Iris pigment epithelial cell (primary cell): ENCODE measurements at regions not wholly inside any gene's neighbourhood (a gene's known extent, or its start where the extent isn't known, plus 50 kb on each side); places are given as distances from the start of the nearest gene placed in this dataset.
"Not testable (repeated sequence)": the region's sequence is repeated elsewhere in the genome, so short reads cannot be mapped to it uniquely, and the experiment has no call there.

Source experiments
- DNase-seq: peaks from one replicate; pipeline ENCODE4 v3.0.0-alpha.2; 2011; ENCODE audit warnings: low read depth

- no peak for DNase-seq
Observed at GRCh38 chr14:34062353-34062973, 111.6 kb upstream of the EGLN3 start.

GRCh38 chr14:34060651-34060999 lies 109.8 kb upstream of the EGLN3 start:
- no peak for DNase-seq

DNA sequence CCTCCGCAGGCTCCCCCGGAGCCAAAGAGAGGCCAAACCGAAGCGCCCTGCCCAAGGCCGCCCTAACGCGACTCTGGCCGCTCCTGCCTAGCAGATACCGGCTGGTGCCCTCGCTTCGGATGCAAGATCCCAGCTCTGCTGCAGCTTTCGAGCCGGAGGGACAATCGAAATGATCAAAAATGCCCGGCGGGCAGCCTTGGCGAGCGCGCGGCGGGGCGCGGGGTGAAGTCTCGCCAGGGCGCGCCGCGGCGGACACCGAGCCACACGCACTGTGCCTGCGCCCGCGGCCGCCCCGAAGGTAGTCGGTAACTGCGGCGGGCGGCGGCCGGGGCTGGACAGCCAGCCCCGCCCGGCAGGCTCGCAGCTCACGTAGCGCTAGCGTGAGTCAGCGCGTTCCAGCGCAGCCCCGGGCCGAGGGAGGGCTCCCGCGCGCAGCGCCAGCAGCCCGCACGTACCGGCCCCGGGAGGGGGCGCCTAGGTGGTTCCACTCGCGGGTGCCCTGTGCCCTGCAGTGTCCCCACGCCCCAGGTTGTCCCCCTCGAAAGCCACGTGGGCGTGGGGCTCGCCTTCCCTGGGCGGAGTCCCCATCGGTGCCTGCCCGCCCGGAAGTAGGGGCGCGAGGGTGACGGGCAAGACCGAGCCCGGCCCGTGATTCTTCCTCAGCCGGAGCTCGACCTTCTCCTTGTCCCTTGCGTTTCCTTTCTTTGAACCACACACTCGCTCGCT lies 109.2 kb upstream of the EGLN3 start:
- peak; percentile 67 for DNase-seq

- no peak for DNase-seq
Observed at GRCh38 chr14:34059037-34059924, 108.4 kb upstream of the EGLN3 start.

DNA sequence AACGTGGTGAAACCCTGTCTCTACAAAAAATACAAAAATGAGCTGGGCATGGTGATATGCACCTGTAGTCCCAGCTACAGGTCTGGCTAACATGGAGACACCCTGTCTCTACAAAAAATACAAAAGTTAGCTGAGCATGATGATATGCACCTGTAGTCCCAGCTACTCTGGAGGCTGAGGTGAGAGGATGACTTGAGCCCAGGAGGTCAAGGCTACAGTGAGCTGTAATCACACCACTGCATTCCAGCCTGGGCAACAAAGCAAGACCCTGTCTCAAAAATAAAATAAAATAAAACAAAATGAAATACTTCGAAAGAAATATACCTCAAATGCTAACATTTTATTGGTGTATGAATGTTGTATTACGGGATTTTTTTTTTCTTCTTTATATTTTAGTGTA lies 107.6 kb upstream of the EGLN3 start:
- no peak for DNase-seq

- DNase-seq: no peak
Observed at GRCh38 chr14:34056046-34056445, 105.2 kb upstream of the EGLN3 start.

- no peak for DNase-seq
Observed at GRCh38 chr14:34055157-34055950, 104.5 kb upstream of the EGLN3 start.

- no peak for DNase-seq
Observed at GRCh38 chr14:34053666-34054065, 102.8 kb upstream of the EGLN3 start.

DNA sequence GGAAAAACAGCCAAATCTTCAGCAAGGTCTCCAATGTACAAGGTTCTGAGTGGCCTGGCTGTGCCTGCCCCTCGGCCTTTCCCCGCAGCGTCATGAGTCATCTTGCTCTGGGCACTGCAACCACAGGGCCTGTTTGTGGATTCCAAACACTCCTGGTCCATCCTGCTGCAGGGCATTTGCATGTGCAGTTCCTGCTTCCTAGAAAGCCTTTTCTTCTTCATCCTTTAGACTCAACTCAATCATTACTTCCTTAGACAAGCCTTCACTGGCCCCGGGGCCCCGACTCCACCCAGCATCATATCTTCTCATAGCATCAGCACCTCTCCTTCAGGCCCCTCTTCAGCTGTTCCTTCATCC lies 101.8 kb upstream of the EGLN3 start:
- peak; percentile 64 for DNase-seq

GRCh38 chr14:34051966-34052657 lies 101.2 kb upstream of the EGLN3 start:
- peak; percentile 79 for DNase-seq

- no peak for DNase-seq
Observed at GRCh38 chr14:34050606-34051005, 99.7 kb upstream of the EGLN3 start.

- DNase-seq: no peak
Observed at GRCh38 chr14:34049790-34050189, 98.9 kb upstream of the EGLN3 start.

GRCh38 chr14:34049187-34049586 lies 98.3 kb upstream of the EGLN3 start:
- DNase-seq: not testable (repeated sequence)

DNA sequence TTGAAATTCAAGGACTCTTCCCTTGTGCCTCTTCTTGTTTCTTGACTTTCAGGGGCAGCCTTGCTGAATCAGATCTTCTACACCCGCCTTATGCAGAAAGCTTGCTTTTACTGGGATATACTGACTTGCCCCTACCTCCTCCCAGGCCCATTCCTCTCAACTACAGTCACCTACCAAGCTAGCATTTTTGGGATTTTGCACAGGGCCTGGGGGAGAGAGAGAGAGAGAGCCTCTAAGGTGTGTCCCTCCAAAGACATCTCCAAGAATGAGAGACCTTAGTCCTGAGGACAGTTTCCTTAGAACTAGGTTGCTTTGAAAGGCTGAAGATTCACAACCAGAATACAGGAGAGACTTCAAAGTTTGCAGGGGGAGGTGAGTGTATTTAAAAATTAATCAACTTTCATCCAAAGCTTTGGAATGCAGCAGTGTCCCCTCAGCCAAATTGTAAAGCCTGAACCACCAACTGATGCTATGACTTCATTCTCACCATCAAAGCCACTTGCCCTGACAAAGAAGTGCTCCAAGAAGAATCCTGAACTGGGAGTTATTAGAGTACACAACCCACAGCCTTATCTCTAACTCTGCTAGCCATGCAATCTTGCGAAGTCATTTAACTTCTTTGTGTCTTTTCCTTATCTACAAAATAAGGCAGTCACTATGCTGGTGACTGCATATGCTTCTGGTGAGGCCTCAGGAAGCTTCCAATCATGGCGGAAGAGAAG lies 96.1 kb upstream of the EGLN3 start:
- DNase-seq: no peak

GRCh38 chr14:34044666-34045306 lies 93.9 kb upstream of the EGLN3 start:
- no peak for DNase-seq

GRCh38 chr14:34044373-34044637 lies 93.4 kb upstream of the EGLN3 start:
- no peak for DNase-seq

GRCh38 chr14:34043627-34044372 lies 92.9 kb upstream of the EGLN3 start:
- no peak for DNase-seq

GRCh38 chr14:34041220-34041619 lies 90.3 kb upstream of the EGLN3 start:
- DNase-seq: no peak

- DNase-seq: no peak
Observed at GRCh38 chr14:34040766-34041165, 89.9 kb upstream of the EGLN3 start.

GRCh38 chr14:34039428-34040047 lies 88.7 kb upstream of the EGLN3 start:
- no peak for DNase-seq
